Muscle of arm (tissue), 1 donor: ENCODE measurements at regions not wholly inside any gene's neighbourhood (a gene's known extent, or its start where the extent isn't known, plus 50 kb on each side); places are given as distances from the start of the nearest gene placed in this dataset.

Experiments
- DNase-seq: peaks from one replicate; pipeline ENCODE4 v3.0.0-alpha.2; 2013

- DNase-seq, result no peak
Measured at GRCh38 chr4:146998157-146998556, 52.5 kb upstream of the TTC29 start.

GRCh38 chr4:147003956-147004809, 58.5 kb upstream of the TTC29 start:
- no peak for DNase-seq

- DNase-seq, result no peak
Measured at GRCh38 chr4:147006229-147006628, 60.6 kb upstream of the TTC29 start.

GRCh38 chr4:147009875-147010274, 64.2 kb upstream of the TTC29 start:
- DNase-seq, result no peak

- no peak for DNase-seq
Measured at GRCh38 chr4:147011411-147011810, 65.7 kb upstream of the TTC29 start.

DNA sequence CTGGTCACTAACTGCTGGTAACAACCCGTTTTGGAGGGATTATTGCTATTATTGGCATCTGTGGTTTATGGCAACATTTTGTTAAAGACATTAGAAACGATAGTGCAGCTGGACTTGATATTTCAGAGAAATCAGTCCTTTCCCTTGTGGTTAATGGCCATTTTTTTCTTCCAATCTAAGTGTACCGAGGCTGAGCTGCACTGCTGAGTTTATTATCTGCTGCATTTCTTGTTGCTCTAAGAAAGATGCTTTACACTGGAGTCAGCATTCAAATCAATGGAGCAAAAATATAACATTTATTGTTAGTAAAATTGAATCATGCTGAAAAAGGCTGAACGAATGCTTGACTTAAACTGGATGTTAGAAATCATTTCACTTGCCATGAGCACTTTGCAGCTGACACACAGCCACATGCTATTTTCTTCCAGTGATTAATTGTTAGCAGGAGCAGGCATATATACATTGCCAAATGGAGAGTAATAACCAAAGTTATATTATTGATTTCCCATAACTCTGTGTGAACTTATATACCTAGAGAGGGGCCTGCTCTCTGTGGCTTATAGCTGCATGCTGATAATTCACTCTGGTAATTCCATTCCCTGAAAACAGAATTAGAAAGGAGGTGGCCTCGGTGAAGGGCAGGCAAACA, 66.5 kb upstream of the TTC29 start:
- no peak for DNase-seq

- no peak for DNase-seq
Measured at GRCh38 chr4:147014946-147015345, 69.3 kb upstream of the TTC29 start.

DNA sequence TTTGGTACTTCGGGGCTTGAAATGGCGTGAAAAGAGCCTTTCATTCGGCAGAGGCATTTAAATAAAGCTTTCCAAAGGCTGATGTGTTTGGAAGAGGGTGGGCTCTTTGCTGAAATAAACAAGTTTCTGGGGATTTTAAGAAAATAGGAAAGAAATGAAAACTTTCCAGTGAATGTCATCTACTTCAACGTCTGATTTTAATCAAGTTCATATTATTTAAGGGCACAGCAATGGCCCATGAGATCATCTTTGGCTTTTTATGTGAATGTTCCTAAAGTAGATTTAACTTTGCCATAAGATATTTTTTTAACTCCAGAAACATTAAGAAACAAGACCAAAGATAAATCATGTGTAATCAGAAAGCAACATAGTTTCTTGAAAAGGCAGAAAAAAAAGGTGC, 69.8 kb upstream of the TTC29 start:
- peak; percentile 25 for DNase-seq

- no peak for DNase-seq
Measured at GRCh38 chr4:147017081-147017480, 71.4 kb upstream of the TTC29 start.

GRCh38 chr4:147019091-147019490, 73.4 kb upstream of the TTC29 start:
- DNase-seq, result peak; percentile 31

DNA sequence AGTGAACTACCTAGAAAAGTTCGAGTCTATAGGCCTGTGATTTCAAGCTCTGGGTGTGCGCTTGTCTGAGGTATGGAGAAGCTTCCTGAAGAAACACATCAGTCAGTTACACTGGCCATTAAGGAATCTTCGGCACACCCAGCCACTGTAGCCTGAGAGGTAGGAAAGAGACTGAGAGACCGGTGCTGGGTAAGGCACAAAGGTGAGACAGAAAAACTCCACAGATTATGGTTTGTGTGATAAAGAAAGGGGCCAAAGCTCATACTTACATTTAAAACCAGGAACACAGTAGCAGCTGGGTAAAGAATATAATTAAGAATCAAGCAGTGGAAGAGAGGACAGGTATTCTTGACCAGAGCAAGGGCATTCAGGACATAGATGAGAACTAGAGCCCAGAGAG, 74.8 kb upstream of the TTC29 start:
- no peak for DNase-seq

GRCh38 chr4:147025042-147025441, 79.4 kb upstream of the TTC29 start:
- no peak for DNase-seq

DNA sequence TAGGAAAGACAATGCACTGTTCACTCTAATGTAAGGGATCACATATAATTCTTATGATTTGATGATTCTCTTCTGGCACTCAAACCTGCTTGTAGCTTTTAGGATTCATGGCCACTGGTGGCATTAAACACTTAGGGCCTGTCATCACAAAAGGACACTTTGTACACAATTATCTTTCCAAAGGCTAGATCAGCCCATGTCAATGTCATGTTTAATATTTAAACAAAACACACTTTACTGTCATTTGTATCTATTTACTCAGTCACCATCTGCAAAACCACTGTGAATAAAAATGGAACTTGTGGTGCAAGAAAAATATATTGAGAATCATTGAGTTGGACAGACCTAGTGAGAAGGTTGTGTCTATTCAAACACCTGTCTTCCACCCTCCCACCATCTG, 83.6 kb upstream of the TTC29 start:
- DNase-seq, result no peak

GRCh38 chr4:147034372-147034771, 88.7 kb upstream of the TTC29 start:
- no peak for DNase-seq

DNA sequence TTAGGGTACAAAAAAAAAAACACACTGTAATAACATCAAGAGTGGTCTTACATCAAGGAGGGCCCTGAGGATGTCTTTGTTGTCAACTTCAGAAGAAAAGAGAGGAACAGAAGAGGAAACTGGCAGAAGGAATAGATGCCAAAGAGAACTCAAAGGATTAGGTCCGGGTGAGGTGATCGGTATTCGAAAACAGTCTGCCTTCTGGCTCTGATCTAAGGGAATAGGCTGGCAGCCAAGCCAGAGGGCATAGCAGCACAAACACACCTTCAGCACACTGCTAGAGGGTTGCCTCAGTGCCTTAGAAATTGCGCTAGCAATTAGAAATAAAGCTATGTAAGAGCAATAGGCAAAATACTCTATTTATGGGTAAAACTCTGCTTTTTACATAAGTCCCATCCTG, 91.4 kb upstream of the TTC29 start:
- no peak for DNase-seq

GRCh38 chr4:147039976-147040575, 94.4 kb upstream of the TTC29 start:
- no peak for DNase-seq

DNA sequence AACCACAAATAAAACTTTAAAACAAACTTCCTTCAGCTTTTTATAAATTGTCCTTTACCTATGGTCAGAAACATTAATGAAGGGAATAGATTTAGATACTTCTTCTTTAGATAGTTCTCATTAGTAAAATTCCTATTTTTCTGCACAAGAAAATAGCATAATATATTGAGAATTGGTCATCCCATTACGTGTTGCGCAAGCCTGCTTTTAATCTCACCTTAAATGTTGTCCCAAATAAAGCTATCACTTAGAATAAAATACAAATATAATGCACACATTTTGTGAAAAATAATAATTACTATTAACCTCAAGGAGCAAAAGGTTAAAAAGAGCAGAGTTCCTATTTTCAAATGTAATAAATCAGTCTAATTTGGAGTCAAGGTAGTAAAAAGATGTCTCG, 95.2 kb upstream of the TTC29 start:
- no peak for DNase-seq

DNA sequence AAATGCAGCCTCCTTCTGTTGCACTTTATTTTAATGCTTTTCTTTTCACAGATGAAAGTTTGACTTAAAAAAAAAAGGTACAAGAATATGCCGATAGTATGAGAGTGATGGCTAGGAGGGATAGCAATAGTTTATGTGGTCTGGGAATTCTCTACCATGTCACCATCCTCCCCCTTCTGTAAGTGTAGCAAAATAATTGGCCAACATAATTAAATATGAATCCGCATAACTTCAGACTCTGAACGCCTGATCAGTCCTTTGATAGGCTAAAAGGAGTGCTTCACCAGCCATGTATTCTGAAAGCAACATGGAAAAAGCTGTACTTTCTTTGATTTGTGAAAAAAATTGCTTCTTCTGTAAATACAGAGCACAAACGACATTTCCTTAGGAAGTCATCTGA, 95.7 kb upstream of the TTC29 start:
- DNase-seq, result no peak

GRCh38 chr4:147042046-147042445, 96.4 kb upstream of the TTC29 start:
- no peak for DNase-seq

DNA sequence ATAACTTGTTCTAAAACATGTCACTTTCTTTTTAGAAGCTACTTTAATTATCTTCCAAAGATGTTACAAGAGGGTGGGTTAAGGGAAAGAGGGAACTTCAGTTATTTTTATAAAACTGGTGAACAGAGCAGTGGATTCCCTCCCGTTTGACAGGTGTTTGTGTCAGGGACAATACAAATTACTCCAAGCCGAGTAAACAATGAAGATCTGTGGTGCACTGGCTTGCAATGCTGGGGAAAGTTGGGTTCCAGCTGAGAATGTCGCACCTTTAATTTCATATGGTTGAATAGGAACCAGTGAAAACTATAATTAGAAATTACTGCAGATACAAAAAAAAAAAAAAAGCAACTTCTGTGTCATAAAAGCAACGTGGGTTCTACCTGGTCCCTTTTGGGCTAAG, 98.6 kb upstream of the TTC29 start:
- DNase-seq, result no peak

GRCh38 chr4:147049946-147050345, 104.3 kb upstream of the TTC29 start:
- DNase-seq, result no peak

DNA sequence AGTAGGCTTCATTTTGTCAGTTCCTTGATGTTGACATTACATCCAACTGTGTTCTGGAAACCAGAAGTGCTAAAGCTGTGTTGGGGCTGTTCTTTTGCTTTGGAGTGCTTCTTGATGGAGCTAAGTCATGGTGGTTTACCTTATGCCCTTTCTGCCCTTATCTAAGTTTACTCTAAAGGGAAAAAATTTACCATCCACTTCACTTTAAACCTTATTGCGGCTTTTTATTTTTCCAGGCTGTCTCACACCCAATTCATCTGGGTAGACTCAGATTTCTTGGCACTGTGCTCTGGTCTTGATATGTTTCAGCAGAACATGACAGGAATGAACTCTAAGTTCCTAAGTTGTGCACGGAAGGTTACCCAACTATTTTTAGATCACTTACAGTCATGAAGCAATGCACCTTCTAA, 104.7 kb upstream of the TTC29 start:
- DNase-seq, result no peak

DNA sequence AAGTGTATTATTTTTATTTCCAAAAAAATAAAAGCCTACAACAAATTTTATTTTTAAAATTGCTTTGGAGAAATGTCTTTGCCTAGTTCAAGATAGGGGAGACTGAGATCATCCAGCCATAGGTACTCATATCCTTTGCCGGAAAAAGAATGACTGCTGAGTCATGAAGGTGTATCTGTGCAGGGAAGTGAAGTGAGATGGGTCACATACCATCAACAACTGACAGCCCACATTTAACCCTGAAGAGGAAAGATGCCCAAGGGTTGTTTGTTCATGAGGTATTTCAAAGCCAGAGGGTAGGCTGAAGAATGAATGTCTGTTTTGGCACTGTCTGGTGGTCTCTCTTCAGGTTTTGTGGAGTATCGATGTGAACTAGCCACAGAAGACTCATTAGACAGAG, 106.7 kb upstream of the TTC29 start:
- no peak for DNase-seq
